HUES48 (cell line): ENCODE measurements at regions not wholly inside any gene's neighbourhood (a gene's known extent, or its start where the extent isn't known, plus 50 kb on each side); places are given as distances from the start of the nearest gene placed in this dataset.
"Not testable (repeated sequence)": the region's sequence is repeated elsewhere in the genome, so short reads cannot be mapped to it uniquely, and the experiment has no call there.

ENCODE experiments used
- H3K27ac ChIP-seq: one replicate; pipeline ENCODE4 v1.7.0; 2013; ENCODE audit warnings: low read depth, low read length, inconsistent platforms
- H3K27me3 ChIP-seq: 2 replicates; pipeline ENCODE4 v1.6.1; 2013; ENCODE audit warnings: mild to moderate bottlenecking, low read length; ENCODE audit not compliant: control insufficient read depth, insufficient read depth
- H3K36me3 ChIP-seq: 2 replicates; pipeline ENCODE4 v1.6.1; 2013; ENCODE audit warnings: low read length; ENCODE audit not compliant: control insufficient read depth, insufficient read depth
- H3K4me1 ChIP-seq: 2 replicates; pipeline ENCODE4 v1.6.1; 2013; ENCODE audit warnings: mild to moderate bottlenecking, low read length; ENCODE audit not compliant: control insufficient read depth, insufficient read depth
- H3K4me3 ChIP-seq: 2 replicates; pipeline ENCODE4 v1.5.1; 2013; ENCODE audit warnings: mild to moderate bottlenecking, low read depth, low read length
- H3K9ac ChIP-seq: 2 replicates; pipeline ENCODE4 v1.6.1; 2013; ENCODE audit warnings: mild to moderate bottlenecking, low read depth, low read length, moderate library complexity
- H3K9me3 ChIP-seq: 2 replicates; pipeline ENCODE4 v1.6.1; 2013; ENCODE audit warnings: low read length; ENCODE audit not compliant: control insufficient read depth, insufficient read depth

DNA sequence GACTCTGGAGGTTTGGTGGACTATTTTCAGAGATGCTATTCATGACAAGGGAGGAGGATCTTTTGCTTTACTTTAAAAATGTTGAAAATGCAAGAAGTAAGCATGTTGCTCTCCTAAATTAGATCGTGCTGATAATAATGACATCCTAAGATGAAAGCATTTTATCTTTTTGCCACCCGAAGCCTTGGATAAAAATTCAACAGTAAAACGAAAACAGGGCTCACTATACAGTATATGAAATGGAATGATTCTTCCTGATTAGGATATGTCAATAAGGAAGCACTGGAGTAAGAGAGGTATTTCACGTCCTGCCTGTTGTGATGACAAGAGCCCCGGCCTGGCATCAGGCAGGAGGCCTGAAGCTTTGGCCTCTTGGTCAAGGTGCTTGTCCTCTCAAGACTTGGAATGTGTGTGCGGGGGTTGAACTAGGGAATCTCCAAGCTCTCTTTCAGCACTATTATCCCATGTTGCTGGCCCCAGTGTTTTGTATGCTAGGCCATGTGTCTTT is 306.0 kb downstream of the MTX2 start:
- Histone ChIP-seq H3K27ac (no peak overlapping the region), H3K4me3 (no peak overlapping the region), H3K27me3 (no peaks in the 10 kb centered on the region), H3K9me3 (no peaks in the 10 kb centered on the region), H3K4me1 (no peaks in the 10 kb centered on the region), H3K9ac (no peak overlapping the region), H3K36me3 (no peaks in the 10 kb centered on the region)

DNA sequence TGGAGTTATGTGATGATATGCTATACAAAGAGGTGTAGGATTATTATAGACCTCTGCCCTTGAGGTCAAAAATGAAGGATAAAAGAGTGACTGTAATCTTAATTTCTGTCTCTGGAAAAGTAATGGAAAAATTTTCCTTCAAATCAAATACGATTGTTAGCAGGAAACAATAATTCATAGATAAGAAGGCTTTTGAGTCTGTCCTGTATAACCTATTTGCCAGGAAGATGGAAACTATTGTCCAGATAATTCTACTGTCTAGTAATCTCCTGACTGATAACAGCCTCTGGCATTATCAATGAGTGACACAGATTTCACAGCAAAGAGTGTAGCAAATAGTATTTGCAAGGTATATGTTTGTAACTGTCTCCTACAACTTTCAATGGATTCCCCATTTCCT is 307.8 kb downstream of the MTX2 start:
- Histone ChIP-seq H3K9me3 (no peaks in the 10 kb centered on the region), H3K9ac (no peak overlapping the region), H3K27ac (no peak overlapping the region), H3K4me1 (no peaks in the 10 kb centered on the region), H3K4me3 (no peak overlapping the region), H3K27me3 (no peaks in the 10 kb centered on the region), H3K36me3 (no peaks in the 10 kb centered on the region)

DNA sequence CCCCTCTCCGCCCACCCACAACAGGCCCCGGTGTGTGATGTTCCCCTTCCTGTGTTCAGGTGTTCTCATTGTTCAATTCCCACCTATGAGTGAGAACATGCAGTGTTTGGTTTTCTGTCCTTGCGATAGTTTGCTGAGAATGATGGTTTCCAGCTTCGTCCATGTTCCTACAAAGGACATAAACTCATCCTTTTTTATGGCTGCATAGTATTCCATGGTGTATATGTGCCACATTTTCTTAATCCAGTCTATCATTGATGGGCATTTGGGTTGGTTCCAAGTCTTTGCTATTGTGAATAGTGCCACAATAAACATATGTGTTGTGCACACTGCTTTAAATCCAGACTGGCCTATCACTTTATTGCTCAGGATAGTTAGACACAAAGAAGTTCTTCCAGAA is 309.1 kb downstream of the MTX2 start:
- H3K27me3 ChIP-seq, H3K36me3 ChIP-seq, H3K9ac ChIP-seq, H3K4me3 ChIP-seq, H3K9me3 ChIP-seq, H3K4me1 ChIP-seq, H3K27ac ChIP-seq: not testable (repeated sequence)

- Histone ChIP-seq H3K9me3 (no peaks in the 10 kb centered on the region), H3K4me1 (peaks cover 9% of the 10 kb centered on the region; the same call in 1 of the 2 replicates), H3K27ac (no peak overlapping the region), H3K4me3 (no peak overlapping the region), H3K9ac (no peak overlapping the region), H3K36me3 (no peaks in the 10 kb centered on the region), H3K27me3 (no peaks in the 10 kb centered on the region)
These were observed 310.4 kb downstream of the MTX2 start for GRCh38 chr2:176579608-176580007.

GRCh38 chr2:176581557-176582165 is 312.4 kb downstream of the MTX2 start:
- Histone ChIP-seq H3K4me1 (peaks cover 9% of the 10 kb centered on the region; the same call in 1 of the 2 replicates), H3K4me3 (no peak overlapping the region), H3K9me3 (no peaks in the 10 kb centered on the region), H3K27ac (no peak overlapping the region), H3K27me3 (no peaks in the 10 kb centered on the region), H3K36me3 (no peaks in the 10 kb centered on the region), H3K9ac (no peak overlapping the region)

DNA sequence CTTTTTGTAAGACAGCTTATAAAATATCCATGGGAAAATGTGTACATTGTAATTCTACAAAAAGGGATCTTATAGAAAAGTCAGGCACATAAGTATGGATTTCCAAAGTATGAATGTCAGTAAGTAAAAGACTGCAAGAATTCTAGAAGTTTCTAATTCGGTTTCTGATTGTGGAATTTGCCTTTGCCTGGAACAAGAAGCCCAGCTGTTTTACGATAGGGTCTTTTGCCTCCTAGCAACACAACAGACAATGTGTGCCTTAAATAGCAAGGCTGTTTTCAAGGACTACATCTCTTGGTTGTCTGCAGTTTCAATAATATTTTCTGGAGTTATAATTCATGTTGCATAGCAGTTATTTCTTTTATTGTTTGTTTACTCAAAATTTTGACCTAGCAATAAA is 312.9 kb downstream of the MTX2 start:
- no peaks in the 10 kb centered on the region for H3K36me3 ChIP-seq
- no peaks in the 10 kb centered on the region for H3K9me3 ChIP-seq
- H3K4me1 ChIP-seq = peaks cover 9% of the 10 kb centered on the region; the same call in 1 of the 2 replicates
- H3K27me3 ChIP-seq = no peaks in the 10 kb centered on the region
- H3K27ac ChIP-seq = no peak overlapping the region
- no peak overlapping the region for H3K4me3 ChIP-seq
- no peak overlapping the region for H3K9ac ChIP-seq

- peaks cover 9% of the 10 kb centered on the region; the same call in 1 of the 2 replicates for H3K4me1 ChIP-seq
- H3K27me3 ChIP-seq = no peaks in the 10 kb centered on the region
- H3K36me3 ChIP-seq = no peaks in the 10 kb centered on the region
- no peak overlapping the region for H3K4me3 ChIP-seq
- H3K27ac ChIP-seq = peak overlapping the region; percentile 36
- no peak overlapping the region for H3K9ac ChIP-seq
- no peaks in the 10 kb centered on the region for H3K9me3 ChIP-seq
These were observed 313.8 kb downstream of the MTX2 start for GRCh38 chr2:176582990-176583481.

DNA sequence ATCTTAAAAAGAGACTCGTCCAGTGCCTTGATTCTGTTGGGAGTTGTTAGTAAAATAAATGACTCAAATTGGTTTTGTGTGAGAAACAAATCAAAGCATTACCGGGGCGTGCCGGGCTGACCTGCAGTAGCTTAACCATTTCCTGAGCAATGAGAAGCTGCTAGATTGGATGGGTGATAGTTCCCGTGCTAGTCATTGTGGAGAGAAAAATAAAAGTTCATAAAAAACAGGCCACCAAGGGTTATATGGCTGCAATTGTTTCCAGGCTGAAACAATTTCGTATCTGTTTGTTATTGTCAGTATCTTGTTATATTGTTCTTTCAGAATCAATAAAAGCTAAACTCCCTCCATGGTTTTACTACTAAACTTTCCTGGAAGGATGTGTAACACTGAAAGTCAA is 314.4 kb downstream of the MTX2 start:
- Histone ChIP-seq H3K9me3 (no peaks in the 10 kb centered on the region), H3K4me1 (peaks cover 9% of the 10 kb centered on the region; the same call in 1 of the 2 replicates), H3K27me3 (no peaks in the 10 kb centered on the region), H3K4me3 (no peak overlapping the region), H3K9ac (no peak overlapping the region), H3K36me3 (no peaks in the 10 kb centered on the region), H3K27ac (no peak overlapping the region)

GRCh38 chr2:176584333-176584732 is 315.1 kb downstream of the MTX2 start:
- Histone ChIP-seq H3K27ac (no peak overlapping the region), H3K9ac (no peak overlapping the region), H3K27me3 (no peaks in the 10 kb centered on the region), H3K9me3 (no peaks in the 10 kb centered on the region), H3K36me3 (no peaks in the 10 kb centered on the region), H3K4me1 (peaks cover 9% of the 10 kb centered on the region; the same call in 1 of the 2 replicates), H3K4me3 (no peak overlapping the region)

DNA sequence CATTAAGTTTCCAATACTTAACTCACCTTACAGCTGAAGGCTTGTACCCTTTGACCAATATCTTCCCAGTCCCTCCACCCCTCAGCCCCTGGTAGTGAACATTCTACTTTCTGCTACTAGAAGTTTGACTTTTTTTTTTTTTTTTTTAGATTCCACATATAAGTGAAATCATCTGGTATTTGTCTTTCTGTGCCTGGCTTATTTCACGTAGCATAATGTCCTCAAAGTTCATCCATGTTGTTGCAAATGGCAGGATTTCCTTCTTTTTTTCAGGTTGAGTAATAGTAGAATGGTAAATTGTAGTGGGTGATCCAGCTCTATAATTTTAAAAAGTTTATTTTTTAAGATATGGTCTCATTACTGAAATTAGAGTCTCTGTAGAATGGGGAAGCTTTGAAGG is 316.0 kb downstream of the MTX2 start:
- Histone ChIP-seq H3K36me3 (no peaks in the 10 kb centered on the region), H3K27me3 (no peaks in the 10 kb centered on the region)

DNA sequence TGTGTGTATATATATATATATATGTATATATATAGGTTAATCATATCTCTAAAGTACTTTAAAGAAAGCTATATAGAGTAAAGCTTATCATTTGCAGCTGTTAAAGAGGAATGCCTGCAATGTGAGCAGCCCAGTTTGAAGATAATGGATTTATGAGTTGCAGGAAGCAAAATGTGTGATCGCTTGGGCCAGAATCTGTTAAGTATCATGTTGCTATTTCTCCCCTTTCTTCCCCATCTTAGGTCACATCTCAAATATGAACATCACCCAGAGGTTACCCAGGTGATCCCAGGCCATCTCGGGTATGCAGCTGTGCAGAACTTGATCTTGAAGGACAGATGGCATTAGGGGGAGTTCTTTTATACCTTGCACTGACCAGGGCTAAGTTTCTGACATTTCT is 316.5 kb downstream of the MTX2 start:
- H3K9me3 ChIP-seq = no peaks in the 10 kb centered on the region
- H3K9ac ChIP-seq = no peak overlapping the region
- peaks cover 9% of the 10 kb centered on the region; the same call in 1 of the 2 replicates for H3K4me1 ChIP-seq
- H3K4me3 ChIP-seq = no peak overlapping the region
- H3K27ac ChIP-seq = no peak overlapping the region
- no peaks in the 10 kb centered on the region for H3K27me3 ChIP-seq
- H3K36me3 ChIP-seq = no peaks in the 10 kb centered on the region

More for the DNA sequence above, 316.0 kb downstream of the MTX2 start:
- H3K27ac ChIP-seq = no peak overlapping the region
- no peak overlapping the region for H3K4me3 ChIP-seq
- H3K9ac ChIP-seq = no peak overlapping the region
- H3K4me1 ChIP-seq = peaks cover 9% of the 10 kb centered on the region; the same call in 1 of the 2 replicates
- H3K9me3 ChIP-seq = no peaks in the 10 kb centered on the region
